VCaP (cell line): ENCODE measurements at regions not wholly inside any gene's neighbourhood (a gene's known extent, or its start where the extent isn't known, plus 50 kb on each side); places are given as distances from the start of the nearest gene placed in this dataset.

Source experiments
- H3K27ac ChIP-seq: fragments of 450-650 bp; 2 replicates; pipeline ENCODE4 v1.5.1; 2017
- TF ChIP-seq, protein P1 (sequence below): fragments of 450-650 bp; conservative IDR thresholded peaks from 2 replicates; pipeline ENCODE4 v1.5.1; 2017; ENCODE audit warnings: mild to moderate bottlenecking, moderate library complexity

GRCh38 chr16:14366447-14366846, 263.6 kb downstream of the PARN start:
- H3K27ac ChIP-seq: no peak overlapping the region
- TF ChIP-seq, protein P1, sequence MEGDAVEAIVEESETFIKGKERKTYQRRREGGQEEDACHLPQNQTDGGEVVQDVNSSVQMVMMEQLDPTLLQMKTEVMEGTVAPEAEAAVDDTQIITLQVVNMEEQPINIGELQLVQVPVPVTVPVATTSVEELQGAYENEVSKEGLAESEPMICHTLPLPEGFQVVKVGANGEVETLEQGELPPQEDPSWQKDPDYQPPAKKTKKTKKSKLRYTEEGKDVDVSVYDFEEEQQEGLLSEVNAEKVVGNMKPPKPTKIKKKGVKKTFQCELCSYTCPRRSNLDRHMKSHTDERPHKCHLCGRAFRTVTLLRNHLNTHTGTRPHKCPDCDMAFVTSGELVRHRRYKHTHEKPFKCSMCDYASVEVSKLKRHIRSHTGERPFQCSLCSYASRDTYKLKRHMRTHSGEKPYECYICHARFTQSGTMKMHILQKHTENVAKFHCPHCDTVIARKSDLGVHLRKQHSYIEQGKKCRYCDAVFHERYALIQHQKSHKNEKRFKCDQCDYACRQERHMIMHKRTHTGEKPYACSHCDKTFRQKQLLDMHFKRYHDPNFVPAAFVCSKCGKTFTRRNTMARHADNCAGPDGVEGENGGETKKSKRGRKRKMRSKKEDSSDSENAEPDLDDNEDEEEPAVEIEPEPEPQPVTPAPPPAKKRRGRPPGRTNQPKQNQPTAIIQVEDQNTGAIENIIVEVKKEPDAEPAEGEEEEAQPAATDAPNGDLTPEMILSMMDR: no peak

GRCh38 chr16:14365200-14365851, 264.7 kb downstream of the PARN start:
- TF ChIP-seq, protein P1: no peak
- H3K27ac ChIP-seq: no peak overlapping the region

- no peak overlapping the region for H3K27ac ChIP-seq
- TF ChIP-seq, protein P1: no peak
These were observed 265.5 kb downstream of the PARN start for GRCh38 chr16:14364386-14365199.

DNA sequence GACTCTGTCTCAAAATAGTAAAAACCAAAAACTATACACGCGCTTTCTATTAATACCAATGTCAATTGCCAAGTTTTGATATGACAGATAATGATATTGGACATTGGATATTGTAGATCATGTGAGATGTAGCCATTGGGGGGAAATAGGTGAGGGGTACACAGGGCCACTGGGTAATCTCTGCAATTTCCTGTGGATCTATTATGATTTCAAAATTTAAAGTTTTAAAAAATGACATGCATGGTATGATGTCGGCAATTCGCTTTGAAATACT, 266.0 kb downstream of the PARN start:
- no peak overlapping the region for H3K27ac ChIP-seq

DNA sequence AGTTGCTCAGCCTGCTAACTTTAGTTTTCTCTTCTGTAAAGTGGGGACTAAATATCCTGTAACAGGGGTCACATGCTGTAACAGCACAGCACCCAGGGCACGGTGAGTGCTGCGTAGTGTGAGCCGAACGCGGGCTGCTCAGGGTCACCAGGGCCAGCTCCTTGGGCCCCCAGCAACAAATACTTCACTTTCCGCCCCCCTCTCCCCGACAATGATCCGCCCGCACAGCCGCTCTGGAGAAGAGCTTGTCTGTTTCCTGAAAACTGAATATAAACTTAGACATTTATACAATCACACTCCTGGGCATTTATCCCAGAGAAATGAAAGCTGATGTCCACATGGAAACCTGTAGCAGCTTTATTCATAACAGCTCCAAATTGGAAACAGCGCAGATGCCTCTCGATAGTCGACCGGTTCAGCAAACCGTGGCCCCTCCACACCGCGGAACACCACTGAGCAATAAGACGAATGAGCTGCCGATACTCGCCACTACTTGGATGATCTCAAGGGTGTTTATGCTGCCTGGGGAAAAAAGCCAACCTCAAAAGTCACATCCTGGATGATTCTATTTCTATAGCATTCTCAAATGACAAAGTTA, 267.2 kb downstream of the PARN start:
- TF ChIP-seq, protein P1: no peak
- no peak overlapping the region for H3K27ac ChIP-seq

More for the DNA sequence above, 266.0 kb downstream of the PARN start:
- TF ChIP-seq, protein P1: no peak

- H3K27ac ChIP-seq: no peak overlapping the region
- TF ChIP-seq, protein P1: no peak
These were observed 269.6 kb downstream of the PARN start for GRCh38 chr16:14360326-14361037.
